SH-SY5Y (cell line): ENCODE measurements at regions not wholly inside any gene's neighbourhood (a gene's known extent, or its start where the extent isn't known, plus 50 kb on each side); places are given as distances from the start of the nearest gene placed in this dataset.

ENCODE experiments used
- GATA2 ChIP-seq: IDR thresholded peaks from 2 replicates; pipeline ENCODE4 v1.6.1; 2011; ENCODE audit warnings: mild to moderate bottlenecking, low read depth, low read length
- GATA3 ChIP-seq: IDR thresholded peaks from 2 replicates; pipeline ENCODE4 v1.6.1; 2011; ENCODE audit warnings: low read depth, mild to moderate bottlenecking, low read length, moderate library complexity

DNA sequence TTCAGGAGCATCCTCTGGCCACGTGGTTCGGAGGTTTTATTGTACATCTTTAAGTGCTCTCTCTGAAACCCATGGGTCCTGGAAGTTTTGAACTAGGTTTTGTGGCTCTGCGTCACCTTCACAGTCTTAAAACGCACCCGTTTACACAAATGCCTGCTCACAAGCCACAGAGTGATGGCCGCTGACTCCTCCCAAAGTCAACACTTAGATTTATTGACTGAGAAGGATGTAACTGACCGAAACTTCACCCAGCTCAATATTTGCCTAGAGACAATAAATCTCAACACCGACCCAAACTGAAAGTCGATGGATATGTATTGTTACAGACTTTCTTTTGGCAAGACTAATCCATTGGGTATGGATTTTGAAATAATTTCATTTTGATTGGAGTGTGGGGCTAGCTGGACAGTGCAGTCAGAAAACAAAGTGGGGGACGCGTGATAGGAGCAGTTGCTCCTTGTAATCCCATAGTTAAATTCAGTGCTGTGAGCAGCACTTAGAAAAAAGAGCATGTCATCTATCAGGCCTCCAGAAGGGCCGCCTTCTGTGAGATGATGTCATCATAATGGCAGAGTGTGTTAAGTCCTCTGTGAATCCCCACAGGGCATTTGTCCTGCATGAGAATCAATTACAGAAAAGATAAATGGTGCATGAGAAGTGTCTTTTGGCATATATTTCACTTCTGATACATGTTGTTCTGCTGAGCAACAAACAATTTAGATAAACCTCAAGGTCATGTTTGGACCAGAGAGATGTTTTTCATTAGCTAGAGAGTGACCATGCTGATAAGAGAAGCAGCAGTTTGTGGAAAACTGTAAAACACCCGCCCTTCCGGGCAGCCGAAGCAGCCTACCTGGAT lies 183.7 kb downstream of the INO80D start:
- TF ChIP-seq GATA2 (peak; percentile 93), GATA3 (peak; percentile 79)
